CD14-positive monocyte (primary cell): ENCODE measurements at regions not wholly inside any gene's neighbourhood (a gene's known extent, or its start where the extent isn't known, plus 50 kb on each side); places are given as distances from the start of the nearest gene placed in this dataset.

Source experiments
- DNase-seq, 3 donors: peaks; one replicate each; pipeline ENCODE4 v3.0.0-alpha.2; 2011 to 2022
- H2AFZ ChIP-seq: 2 replicates; pipeline ENCODE4 v1.6.0; 2012; ENCODE audit warnings: mild to moderate bottlenecking, low read depth, low read length, inconsistent platforms; ENCODE audit not compliant: insufficient read depth, poor library complexity, severe bottlenecking
- H3K27ac ChIP-seq, 2 donors: 1 replicate in 1 of 2; 2 replicates in 1 of 2; pipeline ENCODE4 v1.5.1; 2012 to 2013; ENCODE audit warnings: low read length in 2 of 2, control low read depth in 1 of 2, inconsistent platforms in 1 of 2, low read depth in 1 of 2, mild to moderate bottlenecking in 1 of 2
- H3K27me3 ChIP-seq, 2 donors: one replicate each; pipeline versions ENCODE4 v1.6.0 to v1.6.1; 2011 to 2013; ENCODE audit warnings: low read length in 2 of 2; ENCODE audit not compliant: control insufficient read depth in 2 of 2, insufficient read depth in 2 of 2
- H3K36me3 ChIP-seq, 2 donors: replicated peaks in 1 of 2; 1 replicate in 1 of 2; 2 replicates in 1 of 2; pipeline versions ENCODE4 v1.5.1 to v1.6.1; 2012 to 2013; ENCODE audit warnings: low read length in 2 of 2, control low read depth in 1 of 2, inconsistent platforms in 1 of 2, mild to moderate bottlenecking in 1 of 2; ENCODE audit not compliant: insufficient read depth in 2 of 2, control insufficient read depth in 1 of 2
- H3K4me1 ChIP-seq, 2 donors: 1 replicate in 1 of 2; 2 replicates in 1 of 2; pipeline versions ENCODE4 v1.5.1 to v1.6.1; 2012 to 2013; ENCODE audit warnings: low read length in 2 of 2, control low read depth in 1 of 2, inconsistent platforms in 1 of 2, mild to moderate bottlenecking in 1 of 2, moderate library complexity in 1 of 2; ENCODE audit not compliant: insufficient read depth in 2 of 2, control insufficient read depth in 1 of 2
- H3K4me2 ChIP-seq: replicated peaks from 2 replicates; pipeline ENCODE3; 2012; ENCODE audit warnings: low read length, moderate library complexity, mild to moderate bottlenecking; ENCODE audit not compliant: poor library complexity, severe bottlenecking; ENCODE audit errors: extremely low read depth
- H3K4me3 ChIP-seq, 3 experiments: fragments of 200-600 bp in 1 of 3; sonication (generic) in 1 of 3; replicated peaks in 1 of 3; 1 replicate in 2 of 3; 2 replicates in 1 of 3; pipeline ENCODE4 v1.5.1; 2011 to 2013; ENCODE audit warnings: low read length in 3 of 3, mild to moderate bottlenecking in 3 of 3, control low read depth in 2 of 3, low read depth in 2 of 3, inconsistent platforms in 1 of 3, moderate library complexity in 1 of 3
- H3K79me2 ChIP-seq: 2 replicates; pipeline ENCODE4 v1.6.0; 2012; ENCODE audit warnings: mild to moderate bottlenecking, control low read depth, inconsistent platforms, low read length, moderate library complexity; ENCODE audit not compliant: insufficient read depth
- H3K9ac ChIP-seq: 2 replicates; pipeline ENCODE4 v1.6.0; 2017; ENCODE audit warnings: low read length, mild to moderate bottlenecking; ENCODE audit not compliant: insufficient read depth, poor library complexity, severe bottlenecking
- H3K9me3 ChIP-seq, 2 donors: replicated peaks in 1 of 2; 1 replicate in 1 of 2; 2 replicates in 1 of 2; pipeline versions ENCODE4 v1.5.1 to v1.6.1; 2012 to 2013; ENCODE audit warnings: low read length in 2 of 2, control low read depth in 1 of 2; ENCODE audit not compliant: control insufficient read depth in 1 of 2, insufficient read depth in 1 of 2
- H4K20me1 ChIP-seq: 2 replicates; pipeline ENCODE4 v1.6.0; 2012; ENCODE audit warnings: mild to moderate bottlenecking, low read length, control low read depth, moderate library complexity; ENCODE audit not compliant: insufficient read depth
- H3K27ac Mint-ChIP-seq, 7 donors: one replicate each; pipeline ENCODE4 v1.8.0; 2020; ENCODE audit warnings: mild to moderate bottlenecking in 7 of 7, mixed read lengths in 7 of 7, moderate library complexity in 6 of 7, inconsistent platforms in 2 of 7
- H3K27me3 Mint-ChIP-seq, 3 donors: one replicate each; pipeline ENCODE4 v1.8.0; 2021 to 2022; ENCODE audit warnings: low read depth in 3 of 3, mild to moderate bottlenecking in 3 of 3, mixed read lengths in 3 of 3, moderate library complexity in 3 of 3, inconsistent platforms in 1 of 3
- H3K36me3 Mint-ChIP-seq, 2 donors: one replicate each; pipeline ENCODE4 v1.8.0; 2020; ENCODE audit warnings: mixed read lengths in 2 of 2, inconsistent platforms in 1 of 2, mild to moderate bottlenecking in 1 of 2
- H3K4me1 Mint-ChIP-seq: one replicate; pipeline ENCODE4 v1.8.0; 2020; ENCODE audit warnings: mild to moderate bottlenecking, mixed read lengths
- H3K4me3 Mint-ChIP-seq, 2 donors: one replicate each; pipeline ENCODE4 v1.8.0; 2020; ENCODE audit warnings: mild to moderate bottlenecking in 2 of 2, mixed read lengths in 2 of 2, moderate library complexity in 1 of 2
- H3K9me3 Mint-ChIP-seq, 7 donors: one replicate each; pipeline ENCODE4 v1.8.0; 2020 to 2022; ENCODE audit warnings: mixed read lengths in 7 of 7, mild to moderate bottlenecking in 6 of 7, moderate library complexity in 6 of 7, inconsistent platforms in 2 of 7
- CTCF ChIP-seq: fragments of 200-600 bp; IDR thresholded peaks from one replicate; pipeline ENCODE4 v1.8.0; 2022; ENCODE audit warnings: antibody characterized with exemption, mild to moderate bottlenecking
- WGBS: methylation state at CpG from one replicate; pipeline ENCODE4 v1.1.5; 2013; ENCODE audit warnings: missing lambda C conversion rate; ENCODE audit not compliant: insufficient coverage; 5-methylcytosine and 5-hydroxymethylcytosine counted together
- intact Hi-C, 2 donors: fragments of 100-400 bp; cut with micrococcal nuclease; formaldehyde crosslinking; loops; one replicate each; pipeline versions ENCODE4 v1.15.0 to v1.15.1; 2023

DNA sequence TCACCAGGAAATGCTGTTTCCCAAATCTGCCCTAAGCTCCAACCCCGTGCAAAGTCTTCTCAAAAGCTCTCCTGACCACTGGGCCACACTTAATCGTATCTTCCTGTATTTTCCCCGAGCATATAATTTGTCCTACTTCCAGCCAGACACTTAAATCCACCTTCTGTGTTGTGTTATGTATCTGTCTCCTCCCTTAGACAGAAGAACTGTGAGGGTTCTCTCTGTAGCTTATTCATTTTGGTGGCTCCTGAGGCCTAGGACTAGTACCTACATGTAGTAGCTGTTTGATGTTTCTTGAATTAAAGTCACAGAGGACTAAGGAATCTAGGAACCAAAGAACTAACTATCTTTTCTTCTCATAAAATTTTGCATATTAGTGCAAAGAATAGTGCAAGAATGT is 292.6 kb downstream of the ALDH8A1 start:
- Mint-ChIP-seq H3K4me3 (no peak overlapping the region), H3K27me3 (peaks cover 0 to 3% (median 2%) of the 10 kb centered on the region in 3 donors), H3K9me3 (peaks cover 0 to 2% (median 0%) of the 10 kb centered on the region in 7 donors), H3K27ac (no peak overlapping the region), H3K4me1 (peaks cover 26% of the 10 kb centered on the region), H3K36me3 (no peaks in the 10 kb centered on the region)
- no peak overlapping the region for H2AFZ ChIP-seq
- H3K9me3 ChIP-seq = no peaks in the 10 kb centered on the region
- peaks cover 14 to 25% of the 10 kb centered on the region in 2 donors for H3K4me1 ChIP-seq
- H3K36me3 ChIP-seq = no peaks in the 10 kb centered on the region
- no peaks in the 10 kb centered on the region for H3K27me3 ChIP-seq
- H3K27ac ChIP-seq = no peak overlapping the region
- no peak for DNase-seq
- H4K20me1 ChIP-seq = no peaks in the 10 kb centered on the region
- H3K9ac ChIP-seq = no peak overlapping the region
- intact Hi-C loops = no loop called here
- WGBS = 50% methylated on average over 1 of the region's 3 CpGs
- no peak overlapping the region for H3K4me3 ChIP-seq
- TF ChIP-seq CTCF = no peak
- no peaks in the 10 kb centered on the region for H3K79me2 ChIP-seq
- H3K4me2 ChIP-seq = no peak overlapping the region

- no peak overlapping the region for H3K9ac ChIP-seq
- TF ChIP-seq CTCF = no peak
- H3K4me3 Mint-ChIP-seq = peak overlapping the region in 1 of 2 donors; percentile 71
- DNase-seq = peak in 1 of 3 donors; percentile 22
- H3K27ac Mint-ChIP-seq = peak overlapping the region in 2 of 7 donors; percentile 58 to 83
- H4K20me1 ChIP-seq = no peaks in the 10 kb centered on the region
- H3K36me3 ChIP-seq = no peaks in the 10 kb centered on the region
- peak overlapping the region in 1 of 3 experiments; percentile 18 for H3K4me3 ChIP-seq
- peaks cover 5 to 14% of the 10 kb centered on the region in 2 donors for H3K4me1 ChIP-seq
- no peaks in the 10 kb centered on the region for H3K9me3 ChIP-seq
- H3K9me3 Mint-ChIP-seq = peaks cover 0 to 2% (median 0%) of the 10 kb centered on the region in 7 donors
- H3K4me1 Mint-ChIP-seq = peaks cover 18% of the 10 kb centered on the region
- intact Hi-C loops = no loop called here
- no peaks in the 10 kb centered on the region for H3K27me3 ChIP-seq
- no peaks in the 10 kb centered on the region for H3K79me2 ChIP-seq
- peak overlapping the region; percentile 46 for H3K4me2 ChIP-seq
- no peaks in the 10 kb centered on the region for H3K36me3 Mint-ChIP-seq
- peaks cover 0 to 6% (median 4%) of the 10 kb centered on the region in 3 donors for H3K27me3 Mint-ChIP-seq
- no peak overlapping the region for H2AFZ ChIP-seq
- no peak overlapping the region for H3K27ac ChIP-seq
Observed at GRCh38 chr6:134654751-134655150, 295.1 kb downstream of the ALDH8A1 start.
